GM21576 (cell line): ENCODE measurements at regions not wholly inside any gene's neighbourhood (a gene's known extent, or its start where the extent isn't known, plus 50 kb on each side); places are given as distances from the start of the nearest gene placed in this dataset.
A peak's percentile ranks its signal among the peaks of the same experiment; 100 is the strongest.

Experiments
- ATAC-seq: cut with Tn5 transposase; IDR thresholded peaks from one replicate; pipeline ENCODE4 v1.9.1; 2021; ENCODE audit warnings: mild to moderate bottlenecking, moderate library complexity; ENCODE audit not compliant: unreplicated experiment

- no peak for ATAC-seq
Measured at GRCh38 chrX:20481632-20482031, 214.9 kb upstream of the RPS6KA3 start.

GRCh38 chrX:20479896-20480295 lies 213.2 kb upstream of the RPS6KA3 start:
- ATAC-seq = no peak

GRCh38 chrX:20479048-20479447 lies 212.3 kb upstream of the RPS6KA3 start:
- no peak for ATAC-seq

GRCh38 chrX:20477836-20478524 lies 211.3 kb upstream of the RPS6KA3 start:
- no peak for ATAC-seq

GRCh38 chrX:20477219-20477618 lies 210.5 kb upstream of the RPS6KA3 start:
- no peak for ATAC-seq

- ATAC-seq = no peak
Measured at GRCh38 chrX:20472620-20473258, 206.0 kb upstream of the RPS6KA3 start.

GRCh38 chrX:20472148-20472547 lies 205.4 kb upstream of the RPS6KA3 start:
- ATAC-seq = no peak

- no peak for ATAC-seq
Measured at GRCh38 chrX:20471483-20471882, 204.8 kb upstream of the RPS6KA3 start.

- ATAC-seq = no peak
Measured at GRCh38 chrX:20463296-20464075, 196.8 kb upstream of the RPS6KA3 start.

- ATAC-seq = no peak
Measured at GRCh38 chrX:20461576-20461975, 194.9 kb upstream of the RPS6KA3 start.

GRCh38 chrX:20461002-20461401 lies 194.3 kb upstream of the RPS6KA3 start:
- ATAC-seq = no peak

- ATAC-seq = no peak
Measured at GRCh38 chrX:20459410-20460350, 193.0 kb upstream of the RPS6KA3 start.

- no peak for ATAC-seq
Measured at GRCh38 chrX:20456971-20457370, 190.3 kb upstream of the RPS6KA3 start.

- no peak for ATAC-seq
Measured at GRCh38 chrX:20455001-20455400, 188.3 kb upstream of the RPS6KA3 start.

- ATAC-seq = no peak
Measured at GRCh38 chrX:20454117-20454516, 187.4 kb upstream of the RPS6KA3 start.

GRCh38 chrX:20452487-20452886 lies 185.8 kb upstream of the RPS6KA3 start:
- ATAC-seq = peak; percentile 66

GRCh38 chrX:20451929-20452328 lies 185.2 kb upstream of the RPS6KA3 start:
- no peak for ATAC-seq

GRCh38 chrX:20445109-20445508 lies 178.4 kb upstream of the RPS6KA3 start:
- peak; percentile 65 for ATAC-seq

- ATAC-seq = peak; percentile 72
Measured at GRCh38 chrX:20442597-20442996, 175.9 kb upstream of the RPS6KA3 start.

GRCh38 chrX:20441123-20441522 lies 174.4 kb upstream of the RPS6KA3 start:
- ATAC-seq = no peak
